ENCODE measurements at regions not wholly inside any gene's neighbourhood (a gene's known extent, or its start where the extent isn't known, plus 50 kb on each side); places are given as distances from the start of the nearest gene placed in this dataset.

DNA sequence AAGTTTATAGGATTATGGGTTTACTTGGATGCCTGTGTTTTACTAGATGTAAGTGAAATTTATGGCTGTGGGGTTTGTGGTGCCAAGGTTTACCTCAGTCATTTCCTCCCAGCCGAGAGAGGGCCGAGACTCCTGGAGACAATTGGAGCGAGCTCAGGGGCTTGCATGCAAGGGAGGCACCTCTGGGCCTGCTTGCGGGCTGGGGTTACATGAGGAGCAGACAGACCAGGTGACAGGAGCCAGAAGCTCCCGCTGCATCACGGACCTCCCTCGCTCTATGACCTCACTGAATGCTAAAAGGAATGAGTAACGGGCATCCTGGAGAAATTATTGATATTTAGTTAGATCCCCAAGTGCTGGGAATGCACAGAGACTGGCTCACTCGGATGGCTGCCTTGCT lies 275.2 kb upstream of the KIRREL3 start:
- H3K4me3 ChIP-seq: no peak overlapping the region
- no peak for FAIRE-seq
- H3K27me3 ChIP-seq (replicated peaks in 1 of 2; ENCODE audit: control insufficient read depth in 2 of 2, insufficient read depth in 2 of 2, low read length in 1 of 2): no peaks in the 10 kb centered on the region; a peak in 1 of 4 replicates
- H3K79me2 ChIP-seq (ENCODE audit: control insufficient read depth, insufficient read depth, low read length): no peaks in the 10 kb centered on the region
- WGBS (ENCODE audit: insufficient coverage, insufficient replicate concordance, low lambda C conversion rate, missing lambda C conversion rate): 3% methylated on average over 9 of the region's 9 CpGs
- intact Hi-C loops (cut with micrococcal nuclease; ENCODE audit: unreplicated experiment): no loop called here
- TF ChIP-seq RAD51 (IDR thresholded peaks at IDR 0.05) (no peak), SP1 (IDR thresholded peaks at IDR 0.05; ENCODE audit: low read depth, low read length) (no peak), ZSCAN29 (IDR thresholded peaks at IDR 0.05) (no peak), BACH1 (IDR thresholded peaks at IDR 0.05; ENCODE audit: borderline replicate concordance) (no peak), TBL1XR1 (IDR thresholded peaks at IDR 0.05; ENCODE audit: low read depth, low read length) (no peak), CBX5 (IDR thresholded peaks at IDR 0.05; ENCODE audit: low read depth) (no peak), SUPT20H (IDR thresholded peaks at IDR 0.05; ENCODE audit: borderline replicate concordance, control insufficient read depth, low read depth, low read length) (no peak), POLR2A (IDR thresholded peaks at IDR 0.05; ENCODE audit: low read depth, low read length) (no peak), ZNF24 (IDR thresholded peaks at IDR 0.05) (no peak), GATAD2B (conservative IDR thresholded peaks at IDR 0.05; ENCODE audit: low read depth) (no peak), NFIC (IDR thresholded peaks at IDR 0.05; ENCODE audit: low read depth, low read length) (no peak), ASH2L (IDR thresholded peaks at IDR 0.05; ENCODE audit: borderline replicate concordance, low read depth) (no peak), ATF7 (IDR thresholded peaks at IDR 0.05; ENCODE audit: low read depth) (no peak), PAX5 (IDR thresholded peaks at IDR 0.05; ENCODE audit: borderline replicate concordance, low read depth, low read length) (no peak), KLF5 (IDR thresholded peaks at IDR 0.05; ENCODE audit: partially characterized antibody) (no peak), EP300 (IDR thresholded peaks at IDR 0.05; ENCODE audit: borderline replicate concordance in 1 of 2, control insufficient read depth in 1 of 2, low read depth in 2 of 2, low read length in 2 of 2) (no peak)
- in situ Hi-C loops (cut with MboI): no loop called here
- H3K36me3 ChIP-seq (ENCODE audit: control insufficient read depth in 2 of 2, insufficient read depth in 2 of 2, low read length in 1 of 2): no peaks in the 10 kb centered on the region
- no peak overlapping the region for H3K9ac ChIP-seq (ENCODE audit: control insufficient read depth, insufficient read depth, low read length)
- no peak overlapping the region for H3K4me2 ChIP-seq (ENCODE audit: control insufficient read depth, insufficient read depth)
- no peak overlapping the region for H2AFZ ChIP-seq (ENCODE audit: control insufficient read depth, low read depth, low read length)
- no peak overlapping the region for H3K27ac ChIP-seq (ENCODE audit: control insufficient read depth, insufficient read depth)
- ChIA-PET CTCF (no interaction called here), POLR2A (no interaction called here), RAD21 (ENCODE audit: unreplicated experiment) (no interaction called here), SMC1A (ENCODE audit: uncharacterized antibody, unreplicated experiment) (no interaction called here)
- H3K9me3 ChIP-seq (replicated peaks; ENCODE audit: control insufficient read depth, insufficient read depth, low read length): no peaks in the 10 kb centered on the region
- ATAC-seq: no peak
- no peaks in the 10 kb centered on the region for H4K20me1 ChIP-seq (ENCODE audit: control insufficient read depth, insufficient read depth)
- H3K4me1 ChIP-seq (ENCODE audit: control insufficient read depth, insufficient read depth, low read length): no peaks in the 10 kb centered on the region
- no TSS peak for BruUV-seq (replicated peaks)
- DNase-seq (ENCODE audit: low read depth, low spot score): no peak

All from GM12878 (cell line).